OCI-LY7 (cell line): ENCODE measurements at regions not wholly inside any gene's neighbourhood (a gene's known extent, or its start where the extent isn't known, plus 50 kb on each side); places are given as distances from the start of the nearest gene placed in this dataset.

Experiments
- BruUV-seq: library from RNA; stranded (reverse); fragments of 400-500 nt; replicated peaks from 2 replicates; lab custom pipeline; 2021; lab: Mats Ljungman, UMichigan
- CTCF ChIA-PET: fragments of 300-600 bp; sonication (Branson Sonifier 250); formaldehyde crosslinking; loops from one replicate; lab custom pipeline; 2022; ENCODE audit warnings: antibody characterized with exemption; ENCODE audit not compliant: unreplicated experiment; lab: Charles Lee
- POLR2A ChIA-PET: fragments of 300-600 bp; sonication (Branson Sonifier 250); formaldehyde crosslinking; loops from one replicate; lab custom pipeline; 2022; ENCODE audit warnings: antibody characterized with exemption; lab: Charles Lee
- DNase-seq: peaks from one replicate; pipeline ENCODE4 v3.0.0-alpha.2; 2015; ENCODE audit warnings: low spot score
- H2AFZ ChIP-seq: fragments of 200-600 bp; sonication (generic), shearing (Covaris generic); 2 replicates; pipeline ENCODE4 v1.6.1; 2014; ENCODE audit warnings: mild to moderate bottlenecking, antibody characterized with exemption, low read length, moderate library complexity
- H3K27ac ChIP-seq: fragments of 200-600 bp; sonication (generic); 2 replicates; pipeline ENCODE4 v1.5.1; 2014; ENCODE audit warnings: mixed run types, low read depth, mild to moderate bottlenecking, moderate library complexity, low read length, inconsistent platforms; ENCODE audit not compliant: poor library complexity, severe bottlenecking
- H3K36me3 ChIP-seq: fragments of 200-600 bp; sonication (generic); 2 replicates; pipeline ENCODE4 v1.6.1; 2014; ENCODE audit warnings: mild to moderate bottlenecking, antibody characterized with exemption, low read length, moderate library complexity, mixed read lengths; ENCODE audit not compliant: insufficient read depth
- H3K4me1 ChIP-seq: fragments of 200-600 bp; sonication (generic); 2 replicates; pipeline ENCODE4 v1.5.1; 2014; ENCODE audit warnings: mild to moderate bottlenecking, low read length; ENCODE audit not compliant: insufficient read depth, poor library complexity, severe bottlenecking
- H3K4me2 ChIP-seq: fragments of 200-600 bp; sonication (generic); 2 replicates; pipeline ENCODE4 v1.6.1; 2014; ENCODE audit warnings: mild to moderate bottlenecking, low read length
- H3K4me3 ChIP-seq: fragments of 200-600 bp; sonication (generic); 2 replicates; pipeline ENCODE4 v1.5.1; 2014; ENCODE audit warnings: mild to moderate bottlenecking, low read depth, low read length; ENCODE audit not compliant: poor library complexity, severe bottlenecking
- H3K79me2 ChIP-seq: fragments of 200-600 bp; sonication (generic); 2 replicates; pipeline ENCODE4 v1.6.1; 2016; ENCODE audit warnings: low read depth, mild to moderate bottlenecking, low read length, moderate library complexity, mixed read lengths; ENCODE audit not compliant: insufficient read depth
- H3K9me2 ChIP-seq: fragments of 200-600 bp; sonication (generic); 2 replicates; pipeline ENCODE4 v1.6.1; 2016; ENCODE audit warnings: mild to moderate bottlenecking, low read length, mixed read lengths; ENCODE audit not compliant: insufficient read depth
- H3K9me3 ChIP-seq: fragments of 200-600 bp; sonication (generic); 2 replicates; pipeline ENCODE4 v1.6.1; 2014; ENCODE audit warnings: mild to moderate bottlenecking, mixed run types, low read length, mixed read lengths
- H4K20me1 ChIP-seq: fragments of 200-600 bp; sonication (generic); 2 replicates; pipeline ENCODE4 v1.6.1; 2014; ENCODE audit warnings: mild to moderate bottlenecking, antibody characterized with exemption, low read length, moderate library complexity, mixed read lengths; ENCODE audit not compliant: insufficient read depth
- CTCF ChIP-seq: fragments of 200-600 bp; sonication (generic); conservative IDR thresholded peaks from 2 replicates; pipeline ENCODE4 v1.5.1; 2014; ENCODE audit warnings: mild to moderate bottlenecking, antibody characterized with exemption, low read length, moderate library complexity, mixed read lengths
- EZH2phosphoT487 ChIP-seq: fragments of 200-600 bp; sonication (generic); IDR thresholded peaks from 2 replicates; pipeline ENCODE4 v1.6.1; 2018; ENCODE audit warnings: low read depth, borderline replicate concordance, mild to moderate bottlenecking, mixed run types, antibody characterized with exemption, low read length, moderate library complexity, mixed read lengths
- intact Hi-C: fragments of 100-400 bp; cut with micrococcal nuclease; formaldehyde crosslinking; loops from one replicate; pipeline ENCODE4 v1.10.0; 2022; ENCODE audit not compliant: unreplicated experiment

- DNase-seq = no peak
- no peak overlapping the region for H3K27ac ChIP-seq
- H4K20me1 ChIP-seq = no peaks in the 10 kb centered on the region
- no peaks in the 10 kb centered on the region for H3K4me1 ChIP-seq
- CTCF ChIA-PET = no interaction called here
- H3K4me3 ChIP-seq = no peak overlapping the region
- H3K79me2 ChIP-seq = no peaks in the 10 kb centered on the region
- no peaks in the 10 kb centered on the region for H3K9me3 ChIP-seq
- no peak overlapping the region for H3K4me2 ChIP-seq
- intact Hi-C loops = no loop called here
- TF ChIP-seq EZH2phosphoT487 = no peak
- no peak for TF ChIP-seq CTCF
- POLR2A ChIA-PET = interaction anchor here (0.6 kb wide), 1 partner anchor 286 kb away, joined by 4 read pairs; no protein-coding TSS in a partner anchor
- H3K36me3 ChIP-seq = no peaks in the 10 kb centered on the region
- H3K9me2 ChIP-seq = no peaks in the 10 kb centered on the region
- no peak overlapping the region for H2AFZ ChIP-seq
- no TSS peak for BruUV-seq
These were observed 208.8 kb downstream of the GIPC2 start for GRCh38 chr1:78254517-78254916.

- Histone ChIP-seq H4K20me1 (no peaks in the 10 kb centered on the region), H2AFZ (no peak overlapping the region), H3K4me1 (no peaks in the 10 kb centered on the region), H3K79me2 (no peaks in the 10 kb centered on the region), H3K27ac (no peak overlapping the region), H3K36me3 (no peaks in the 10 kb centered on the region), H3K4me2 (no peak overlapping the region), H3K9me3 (no peaks in the 10 kb centered on the region), H3K4me3 (no peak overlapping the region), H3K9me2 (no peaks in the 10 kb centered on the region)
- BruUV-seq = no TSS peak
- intact Hi-C loops = no loop called here
- TF ChIP-seq CTCF (no peak), EZH2phosphoT487 (no peak)
- POLR2A ChIA-PET = interaction anchor here (0.6 to 1.1 kb wide), 3 partner anchors 70 to 286 kb away, joined by 3 to 4 read pairs (median 3); no protein-coding TSS in a partner anchor
- CTCF ChIA-PET = no interaction called here
- DNase-seq = no peak
These were observed 209.6 kb downstream of the GIPC2 start for GRCh38 chr1:78255383-78255782.

GRCh38 chr1:78255846-78256245 is 210.1 kb downstream of the GIPC2 start:
- POLR2A ChIA-PET = interaction anchor here (0.9 to 1.1 kb wide), 2 partner anchors 27 to 86 kb away, joined by 3 read pairs; no protein-coding TSS in a partner anchor
- no TSS peak for BruUV-seq

More at GRCh38 chr1:78255846-78256245, 210.1 kb downstream of the GIPC2 start:
- CTCF ChIA-PET = no interaction called here
- no peak for DNase-seq
- Histone ChIP-seq H3K27ac (no peak overlapping the region), H3K9me3 (no peaks in the 10 kb centered on the region), H3K4me3 (no peak overlapping the region), H3K79me2 (no peaks in the 10 kb centered on the region), H3K4me1 (no peaks in the 10 kb centered on the region), H3K9me2 (no peaks in the 10 kb centered on the region), H4K20me1 (no peaks in the 10 kb centered on the region), H3K36me3 (no peaks in the 10 kb centered on the region), H2AFZ (no peak overlapping the region), H3K4me2 (no peak overlapping the region)
- intact Hi-C loops = no loop called here
- TF ChIP-seq CTCF (no peak), EZH2phosphoT487 (no peak)
